ENCODE measurements at regions not wholly inside any gene's neighbourhood (a gene's known extent, or its start where the extent isn't known, plus 50 kb on each side); places are given as distances from the start of the nearest gene placed in this dataset.
"Not testable (repeated sequence)": the region's sequence is repeated elsewhere in the genome, so short reads cannot be mapped to it uniquely, and the experiment has no call there.

DNA sequence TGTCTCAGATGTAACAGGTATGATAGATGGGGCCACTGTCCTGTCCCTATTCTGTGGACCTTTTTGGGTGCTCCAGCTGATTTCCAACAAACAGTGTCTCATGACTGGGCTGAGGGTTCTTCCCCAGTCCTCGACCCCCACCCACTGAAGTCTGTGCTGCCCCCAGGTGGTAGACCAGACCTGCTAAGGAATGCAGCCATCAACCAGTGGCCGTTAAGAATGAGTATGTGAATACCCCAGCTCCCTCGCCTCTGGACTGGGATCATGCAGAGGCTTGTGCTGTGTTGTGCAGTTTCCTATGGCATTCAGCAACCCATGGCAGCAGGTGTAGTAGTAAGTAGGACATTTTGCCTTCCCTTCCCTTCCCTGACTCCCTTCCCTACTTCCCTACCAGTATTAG is 183.1 kb upstream of the KAZN start:
- Histone ChIP-seq H3K4me3 (no peak overlapping the region), H3K36me3 (no peaks in the 10 kb centered on the region), H3K27ac (no peak overlapping the region), H3K4me1 (ENCODE audit: control insufficient read depth in 1 of 2, low read depth in 2 of 2) (no peaks in the 10 kb centered on the region), H3K9me3 (no peaks in the 10 kb centered on the region), H3K27me3 (replicated peaks; ENCODE audit: insufficient read depth) (no peaks in the 10 kb centered on the region)
- no peak for DNase-seq (ENCODE audit: low spot score)
- no peak for ATAC-seq (ENCODE audit: insufficient number of reproducible peaks, low FRiP score, low read depth)
- TF ChIP-seq, protein P1, sequence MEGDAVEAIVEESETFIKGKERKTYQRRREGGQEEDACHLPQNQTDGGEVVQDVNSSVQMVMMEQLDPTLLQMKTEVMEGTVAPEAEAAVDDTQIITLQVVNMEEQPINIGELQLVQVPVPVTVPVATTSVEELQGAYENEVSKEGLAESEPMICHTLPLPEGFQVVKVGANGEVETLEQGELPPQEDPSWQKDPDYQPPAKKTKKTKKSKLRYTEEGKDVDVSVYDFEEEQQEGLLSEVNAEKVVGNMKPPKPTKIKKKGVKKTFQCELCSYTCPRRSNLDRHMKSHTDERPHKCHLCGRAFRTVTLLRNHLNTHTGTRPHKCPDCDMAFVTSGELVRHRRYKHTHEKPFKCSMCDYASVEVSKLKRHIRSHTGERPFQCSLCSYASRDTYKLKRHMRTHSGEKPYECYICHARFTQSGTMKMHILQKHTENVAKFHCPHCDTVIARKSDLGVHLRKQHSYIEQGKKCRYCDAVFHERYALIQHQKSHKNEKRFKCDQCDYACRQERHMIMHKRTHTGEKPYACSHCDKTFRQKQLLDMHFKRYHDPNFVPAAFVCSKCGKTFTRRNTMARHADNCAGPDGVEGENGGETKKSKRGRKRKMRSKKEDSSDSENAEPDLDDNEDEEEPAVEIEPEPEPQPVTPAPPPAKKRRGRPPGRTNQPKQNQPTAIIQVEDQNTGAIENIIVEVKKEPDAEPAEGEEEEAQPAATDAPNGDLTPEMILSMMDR (IDR thresholded peaks at IDR 0.05) = no peak

DNA sequence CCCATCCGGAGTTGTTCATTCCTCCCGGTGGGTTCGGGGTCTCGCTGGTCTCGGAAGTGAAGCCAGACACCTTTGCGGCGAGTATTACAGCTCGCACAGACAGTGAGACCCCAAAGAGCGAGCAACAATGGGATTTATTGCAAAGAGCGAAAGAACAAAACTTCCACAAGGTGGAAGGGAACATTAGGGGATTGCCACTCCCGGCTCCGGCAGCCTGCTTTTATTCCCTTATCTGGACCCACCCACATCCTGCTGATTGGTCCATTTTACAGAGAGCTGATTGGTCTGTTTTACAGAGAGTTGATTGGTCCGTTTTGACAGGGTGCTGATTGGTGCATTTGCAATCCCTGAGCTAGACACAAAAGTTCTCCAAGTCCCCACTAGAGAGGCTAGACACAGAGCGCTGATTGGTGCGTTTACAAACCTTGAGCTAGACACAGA is 178.7 kb upstream of the KAZN start:
- not testable (repeated sequence) for H3K4me3 ChIP-seq; H3K4me1 ChIP-seq (ENCODE audit: control insufficient read depth in 1 of 2, low read depth in 2 of 2); H3K9me3 ChIP-seq; H3K36me3 ChIP-seq; H3K27ac ChIP-seq; H3K27me3 ChIP-seq (replicated peaks; ENCODE audit: insufficient read depth); ATAC-seq (ENCODE audit: insufficient number of reproducible peaks, low FRiP score, low read depth); DNase-seq (ENCODE audit: low spot score)

DNA sequence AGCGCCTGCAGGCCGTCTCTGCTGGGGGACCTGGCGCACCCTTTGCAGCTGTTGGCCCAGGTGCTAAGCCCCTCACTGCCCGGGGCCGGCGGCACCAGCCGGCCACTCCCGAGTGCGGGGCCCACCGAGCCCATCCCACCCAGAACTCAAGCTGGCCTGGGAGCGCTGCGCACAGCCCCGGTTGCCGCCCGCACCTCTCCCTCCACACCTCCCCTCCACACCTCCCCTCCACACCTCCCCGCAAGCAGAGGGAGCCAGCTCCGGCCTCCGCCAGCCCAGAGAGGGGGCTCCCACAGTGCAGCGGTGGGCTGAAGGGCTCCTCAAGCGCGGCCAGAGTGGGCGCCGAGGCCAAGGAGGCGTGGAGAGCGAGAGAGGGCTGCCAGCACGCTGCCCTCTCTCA is 177.8 kb upstream of the KAZN start:
- ATAC-seq (ENCODE audit: insufficient number of reproducible peaks, low FRiP score, low read depth) = no peak
- TF ChIP-seq, protein P1 (IDR thresholded peaks at IDR 0.05) = no peak
- Histone ChIP-seq H3K27me3 (replicated peaks; ENCODE audit: insufficient read depth) (no peaks in the 10 kb centered on the region), H3K36me3 (no peaks in the 10 kb centered on the region), H3K27ac (no peak overlapping the region), H3K9me3 (no peaks in the 10 kb centered on the region), H3K4me3 (no peak overlapping the region), H3K4me1 (ENCODE audit: control insufficient read depth in 1 of 2, low read depth in 2 of 2) (no peaks in the 10 kb centered on the region)
- DNase-seq (ENCODE audit: low spot score) = no peak

DNA sequence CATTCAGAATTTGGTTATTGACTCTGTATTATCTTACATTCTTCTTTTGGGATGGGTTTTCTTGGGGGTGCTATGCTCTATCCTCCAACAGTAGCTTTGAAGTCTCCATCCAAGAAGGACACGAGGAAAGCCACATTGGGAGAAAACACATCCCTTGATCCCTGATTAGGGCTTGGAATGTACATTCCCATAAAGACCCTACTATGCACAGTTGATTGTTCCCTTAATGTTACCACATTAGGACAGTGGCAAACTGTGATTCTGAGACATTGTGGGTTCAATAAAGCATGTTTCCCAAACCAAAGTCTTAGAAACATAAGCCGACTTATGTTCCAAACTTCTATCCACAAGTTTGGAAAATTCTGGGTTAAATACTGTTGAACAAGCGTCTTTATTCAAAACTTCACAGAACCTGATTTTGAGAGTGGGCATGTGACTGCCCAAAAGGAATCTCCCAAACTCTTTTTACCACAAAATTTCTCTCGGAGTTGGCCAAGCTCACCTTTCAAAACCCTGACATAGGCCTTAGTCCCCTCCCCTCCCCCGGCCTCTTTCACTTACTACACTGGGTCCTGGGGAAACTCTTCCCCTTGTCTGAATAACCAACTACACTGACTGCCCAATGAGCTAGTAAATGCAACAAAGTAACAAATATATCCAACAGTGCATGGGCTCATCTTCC is 177.0 kb upstream of the KAZN start:
- Histone ChIP-seq H3K4me1 (ENCODE audit: control insufficient read depth in 1 of 2, low read depth in 2 of 2) (no peaks in the 10 kb centered on the region), H3K9me3 (no peaks in the 10 kb centered on the region), H3K4me3 (no peak overlapping the region), H3K36me3 (no peaks in the 10 kb centered on the region), H3K27ac (no peak overlapping the region), H3K27me3 (replicated peaks; ENCODE audit: insufficient read depth) (no peaks in the 10 kb centered on the region)
- ATAC-seq (ENCODE audit: insufficient number of reproducible peaks, low FRiP score, low read depth) (no peak), DNase-seq (ENCODE audit: low spot score) (no peak)
- TF ChIP-seq, protein P1 (IDR thresholded peaks at IDR 0.05) = no peak

DNA sequence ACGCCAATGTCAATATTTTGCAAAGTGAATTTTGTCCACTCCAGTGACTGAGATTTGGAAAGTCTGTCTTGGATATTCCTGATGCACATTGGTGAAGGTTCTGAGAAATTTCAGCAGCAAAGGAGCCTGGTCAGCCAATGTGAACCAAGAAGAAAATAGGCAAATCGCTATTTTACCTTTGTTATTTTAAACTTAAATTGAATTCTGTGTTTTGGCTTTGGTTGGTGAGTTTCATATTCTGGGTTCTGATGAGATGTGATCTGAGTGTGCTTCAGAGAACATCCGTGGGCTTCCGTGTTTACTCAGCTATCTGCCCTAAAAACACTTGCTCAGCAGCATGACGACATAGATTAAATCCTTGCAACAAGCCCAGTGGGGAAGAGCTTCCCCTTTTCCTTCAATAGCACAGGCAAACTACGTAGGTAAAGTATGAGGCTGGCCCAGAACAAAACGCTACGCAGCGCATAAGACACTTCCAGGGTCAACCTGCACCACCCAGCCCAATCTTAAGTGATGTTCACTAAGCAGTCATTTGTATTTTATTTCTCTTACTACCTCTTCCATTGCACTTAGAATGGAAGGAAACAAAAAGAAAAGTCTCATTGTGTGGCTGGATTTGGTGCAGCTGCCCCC is 176.4 kb upstream of the KAZN start:
- DNase-seq (ENCODE audit: low spot score) (no peak), ATAC-seq (ENCODE audit: insufficient number of reproducible peaks, low FRiP score, low read depth) (no peak)
- Histone ChIP-seq H3K4me3 (no peak overlapping the region), H3K36me3 (no peaks in the 10 kb centered on the region), H3K4me1 (ENCODE audit: control insufficient read depth in 1 of 2, low read depth in 2 of 2) (no peaks in the 10 kb centered on the region), H3K9me3 (no peaks in the 10 kb centered on the region), H3K27me3 (replicated peaks; ENCODE audit: insufficient read depth) (no peaks in the 10 kb centered on the region), H3K27ac (no peak overlapping the region)
- TF ChIP-seq, protein P1 (IDR thresholded peaks at IDR 0.05) = no peak
